ENCODE measurements at regions not wholly inside any gene's neighbourhood (a gene's known extent, or its start where the extent isn't known, plus 50 kb on each side); places are given as distances from the start of the nearest gene placed in this dataset.

DNA sequence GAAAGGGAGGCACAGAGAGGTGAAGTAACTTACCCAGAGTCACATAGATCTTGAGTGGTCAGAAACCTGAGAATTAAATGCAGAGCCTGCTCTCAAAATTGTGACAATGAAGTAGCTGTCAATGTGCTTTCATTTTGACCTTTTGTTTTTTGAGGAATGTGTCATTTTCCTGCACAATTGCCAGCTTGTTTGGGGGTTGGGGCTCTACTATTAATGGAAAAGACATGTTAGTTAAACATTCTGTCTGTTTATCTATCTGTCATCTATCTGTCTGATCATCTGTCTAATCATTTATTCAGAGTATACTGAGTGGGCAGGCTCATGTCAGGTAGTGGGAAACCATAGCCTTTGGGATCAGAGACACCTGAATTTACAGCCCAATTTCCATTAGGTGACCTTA, 428.4 kb downstream of the TSN start:
- TF ChIP-seq EZH2 (IDR thresholded peaks at IDR 0.05; ENCODE audit: insufficient read depth, poor library complexity, severe bottlenecking): no peak
- no peak for TF ChIP-seq EZH2phosphoT487 (IDR thresholded peaks at IDR 0.05; ENCODE audit: insufficient read depth, low read depth)
